H1 (cell line): ENCODE measurements at regions not wholly inside any gene's neighbourhood (a gene's known extent, or its start where the extent isn't known, plus 50 kb on each side); places are given as distances from the start of the nearest gene placed in this dataset.

Experiments
- BCL11A ChIP-seq, 2 experiments: IDR thresholded peaks; one replicate each; pipeline ENCODE4 v1.6.1; 2011; ENCODE audit warnings: low read depth in 2 of 2, low read length in 2 of 2, mild to moderate bottlenecking in 2 of 2
- EP300 ChIP-seq, 2 experiments: IDR thresholded peaks; 1 replicate in 1 of 2; 2 replicates in 1 of 2; pipeline ENCODE4 v1.6.1; 2011 to 2012; ENCODE audit warnings: low read depth in 2 of 2, low read length in 2 of 2, mild to moderate bottlenecking in 2 of 2, borderline replicate concordance in 1 of 2, inconsistent platforms in 1 of 2, moderate library complexity in 1 of 2
- GTF2F1 ChIP-seq: IDR thresholded peaks from 2 replicates; pipeline ENCODE4 v1.6.1; 2012; ENCODE audit warnings: low read depth, low read length, improper control_type of control experiment, borderline replicate concordance
- JUN ChIP-seq: IDR thresholded peaks from 2 replicates; pipeline ENCODE4 v1.6.1; 2011; ENCODE audit warnings: low read depth, mild to moderate bottlenecking, improper control_type of control experiment, low read length
- MAFK ChIP-seq: IDR thresholded peaks from 2 replicates; pipeline ENCODE4 v1.6.1; 2012; ENCODE audit warnings: low read depth, mild to moderate bottlenecking, improper control_type of control experiment, low read length
- TBP ChIP-seq: IDR thresholded peaks from 2 replicates; pipeline ENCODE4 v1.6.1; 2011; ENCODE audit warnings: low read depth, low read length, improper control_type of control experiment
- TF ChIP-seq, protein P1 (sequence below): fragments of 300-600 bp; sonication (generic); IDR thresholded peaks from 2 replicates; pipeline ENCODE4 v1.7.1; 2012; ENCODE audit warnings: low read length, moderate library complexity, mild to moderate bottlenecking, inconsistent platforms; ENCODE audit not compliant: insufficient replicate concordance
- TF ChIP-seq, protein P2 (sequence below): IDR thresholded peaks from 2 replicates; pipeline ENCODE4 v1.6.1; 2012; ENCODE audit warnings: inconsistent platforms

DNA sequence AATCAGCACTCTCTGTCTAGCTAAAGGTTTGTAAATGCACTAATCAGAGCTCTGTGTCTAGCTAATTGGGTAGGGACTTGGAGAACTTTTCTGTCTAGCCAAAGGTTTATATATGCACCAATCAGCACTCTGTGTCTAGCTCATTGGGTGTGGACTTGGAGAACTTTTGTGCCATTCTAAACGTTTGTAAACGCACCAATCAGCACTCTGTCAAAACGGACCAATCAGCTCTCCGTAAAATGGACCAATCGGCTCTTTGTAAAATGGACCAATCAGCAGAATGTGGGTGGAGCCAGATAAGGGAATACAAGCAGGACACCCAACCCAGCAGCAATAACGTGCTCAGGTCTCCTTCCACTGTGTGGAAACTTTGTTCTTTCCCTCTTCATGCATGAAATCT, 298.6 kb upstream of the PTPRD start (continued):
- TF ChIP-seq MAFK, result no peak
- TF ChIP-seq EP300 (IDR thresholded peaks at IDR 0.05; ENCODE audit: borderline replicate concordance in 1 of 2, low read depth in 2 of 2, low read length in 2 of 2), result no peak
- no peak for TF ChIP-seq JUN
- TF ChIP-seq TBP, result no peak
- TF ChIP-seq BCL11A (IDR thresholded peaks at IDR 0.05; ENCODE audit: low read depth in 2 of 2, low read length in 2 of 2), result no peak
- TF ChIP-seq, protein P1, sequence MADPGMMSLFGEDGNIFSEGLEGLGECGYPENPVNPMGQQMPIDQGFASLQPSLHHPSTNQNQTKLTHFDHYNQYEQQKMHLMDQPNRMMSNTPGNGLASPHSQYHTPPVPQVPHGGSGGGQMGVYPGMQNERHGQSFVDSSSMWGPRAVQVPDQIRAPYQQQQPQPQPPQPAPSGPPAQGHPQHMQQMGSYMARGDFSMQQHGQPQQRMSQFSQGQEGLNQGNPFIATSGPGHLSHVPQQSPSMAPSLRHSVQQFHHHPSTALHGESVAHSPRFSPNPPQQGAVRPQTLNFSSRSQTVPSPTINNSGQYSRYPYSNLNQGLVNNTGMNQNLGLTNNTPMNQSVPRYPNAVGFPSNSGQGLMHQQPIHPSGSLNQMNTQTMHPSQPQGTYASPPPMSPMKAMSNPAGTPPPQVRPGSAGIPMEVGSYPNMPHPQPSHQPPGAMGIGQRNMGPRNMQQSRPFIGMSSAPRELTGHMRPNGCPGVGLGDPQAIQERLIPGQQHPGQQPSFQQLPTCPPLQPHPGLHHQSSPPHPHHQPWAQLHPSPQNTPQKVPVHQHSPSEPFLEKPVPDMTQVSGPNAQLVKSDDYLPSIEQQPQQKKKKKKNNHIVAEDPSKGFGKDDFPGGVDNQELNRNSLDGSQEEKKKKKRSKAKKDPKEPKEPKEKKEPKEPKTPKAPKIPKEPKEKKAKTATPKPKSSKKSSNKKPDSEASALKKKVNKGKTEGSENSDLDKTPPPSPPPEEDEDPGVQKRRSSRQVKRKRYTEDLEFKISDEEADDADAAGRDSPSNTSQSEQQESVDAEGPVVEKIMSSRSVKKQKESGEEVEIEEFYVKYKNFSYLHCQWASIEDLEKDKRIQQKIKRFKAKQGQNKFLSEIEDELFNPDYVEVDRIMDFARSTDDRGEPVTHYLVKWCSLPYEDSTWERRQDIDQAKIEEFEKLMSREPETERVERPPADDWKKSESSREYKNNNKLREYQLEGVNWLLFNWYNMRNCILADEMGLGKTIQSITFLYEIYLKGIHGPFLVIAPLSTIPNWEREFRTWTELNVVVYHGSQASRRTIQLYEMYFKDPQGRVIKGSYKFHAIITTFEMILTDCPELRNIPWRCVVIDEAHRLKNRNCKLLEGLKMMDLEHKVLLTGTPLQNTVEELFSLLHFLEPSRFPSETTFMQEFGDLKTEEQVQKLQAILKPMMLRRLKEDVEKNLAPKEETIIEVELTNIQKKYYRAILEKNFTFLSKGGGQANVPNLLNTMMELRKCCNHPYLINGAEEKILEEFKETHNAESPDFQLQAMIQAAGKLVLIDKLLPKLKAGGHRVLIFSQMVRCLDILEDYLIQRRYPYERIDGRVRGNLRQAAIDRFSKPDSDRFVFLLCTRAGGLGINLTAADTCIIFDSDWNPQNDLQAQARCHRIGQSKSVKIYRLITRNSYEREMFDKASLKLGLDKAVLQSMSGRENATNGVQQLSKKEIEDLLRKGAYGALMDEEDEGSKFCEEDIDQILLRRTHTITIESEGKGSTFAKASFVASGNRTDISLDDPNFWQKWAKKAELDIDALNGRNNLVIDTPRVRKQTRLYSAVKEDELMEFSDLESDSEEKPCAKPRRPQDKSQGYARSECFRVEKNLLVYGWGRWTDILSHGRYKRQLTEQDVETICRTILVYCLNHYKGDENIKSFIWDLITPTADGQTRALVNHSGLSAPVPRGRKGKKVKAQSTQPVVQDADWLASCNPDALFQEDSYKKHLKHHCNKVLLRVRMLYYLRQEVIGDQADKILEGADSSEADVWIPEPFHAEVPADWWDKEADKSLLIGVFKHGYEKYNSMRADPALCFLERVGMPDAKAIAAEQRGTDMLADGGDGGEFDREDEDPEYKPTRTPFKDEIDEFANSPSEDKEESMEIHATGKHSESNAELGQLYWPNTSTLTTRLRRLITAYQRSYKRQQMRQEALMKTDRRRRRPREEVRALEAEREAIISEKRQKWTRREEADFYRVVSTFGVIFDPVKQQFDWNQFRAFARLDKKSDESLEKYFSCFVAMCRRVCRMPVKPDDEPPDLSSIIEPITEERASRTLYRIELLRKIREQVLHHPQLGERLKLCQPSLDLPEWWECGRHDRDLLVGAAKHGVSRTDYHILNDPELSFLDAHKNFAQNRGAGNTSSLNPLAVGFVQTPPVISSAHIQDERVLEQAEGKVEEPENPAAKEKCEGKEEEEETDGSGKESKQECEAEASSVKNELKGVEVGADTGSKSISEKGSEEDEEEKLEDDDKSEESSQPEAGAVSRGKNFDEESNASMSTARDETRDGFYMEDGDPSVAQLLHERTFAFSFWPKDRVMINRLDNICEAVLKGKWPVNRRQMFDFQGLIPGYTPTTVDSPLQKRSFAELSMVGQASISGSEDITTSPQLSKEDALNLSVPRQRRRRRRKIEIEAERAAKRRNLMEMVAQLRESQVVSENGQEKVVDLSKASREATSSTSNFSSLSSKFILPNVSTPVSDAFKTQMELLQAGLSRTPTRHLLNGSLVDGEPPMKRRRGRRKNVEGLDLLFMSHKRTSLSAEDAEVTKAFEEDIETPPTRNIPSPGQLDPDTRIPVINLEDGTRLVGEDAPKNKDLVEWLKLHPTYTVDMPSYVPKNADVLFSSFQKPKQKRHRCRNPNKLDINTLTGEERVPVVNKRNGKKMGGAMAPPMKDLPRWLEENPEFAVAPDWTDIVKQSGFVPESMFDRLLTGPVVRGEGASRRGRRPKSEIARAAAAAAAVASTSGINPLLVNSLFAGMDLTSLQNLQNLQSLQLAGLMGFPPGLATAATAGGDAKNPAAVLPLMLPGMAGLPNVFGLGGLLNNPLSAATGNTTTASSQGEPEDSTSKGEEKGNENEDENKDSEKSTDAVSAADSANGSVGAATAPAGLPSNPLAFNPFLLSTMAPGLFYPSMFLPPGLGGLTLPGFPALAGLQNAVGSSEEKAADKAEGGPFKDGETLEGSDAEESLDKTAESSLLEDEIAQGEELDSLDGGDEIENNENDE, result no peak
- TF ChIP-seq GTF2F1, result no peak
- TF ChIP-seq, protein P2, sequence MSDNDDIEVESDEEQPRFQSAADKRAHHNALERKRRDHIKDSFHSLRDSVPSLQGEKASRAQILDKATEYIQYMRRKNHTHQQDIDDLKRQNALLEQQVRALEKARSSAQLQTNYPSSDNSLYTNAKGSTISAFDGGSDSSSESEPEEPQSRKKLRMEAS, result no peak
